NCI-H345 treated with DMSO at 0.1 percent for 48 hours (cell line): ENCODE measurements at regions not wholly inside any gene's neighbourhood (a gene's known extent, or its start where the extent isn't known, plus 50 kb on each side); places are given as distances from the start of the nearest gene placed in this dataset.

Experiments
- DNase-seq: peaks from one replicate; lab custom pipeline; 2025; ENCODE audit not compliant: unreplicated experiment; lab: John Stamatoyannopoulos, UW

GRCh38 chr11:121946514-121946913 lies 169.5 kb downstream of the BLID start:
- DNase-seq: no peak

GRCh38 chr11:121944556-121945230 lies 171.3 kb downstream of the BLID start:
- no peak for DNase-seq

GRCh38 chr11:121938076-121938475 lies 177.9 kb downstream of the BLID start:
- no peak for DNase-seq

GRCh38 chr11:121936781-121937447 lies 179.1 kb downstream of the BLID start:
- no peak for DNase-seq

GRCh38 chr11:121936370-121936769 lies 179.6 kb downstream of the BLID start:
- no peak for DNase-seq

GRCh38 chr11:121933694-121934093 lies 182.3 kb downstream of the BLID start:
- DNase-seq: no peak

GRCh38 chr11:121933294-121933693 lies 182.7 kb downstream of the BLID start:
- no peak for DNase-seq

GRCh38 chr11:121932646-121933185 lies 183.3 kb downstream of the BLID start:
- DNase-seq: no peak

GRCh38 chr11:121931748-121932352 lies 184.2 kb downstream of the BLID start:
- DNase-seq: no peak

GRCh38 chr11:121931121-121931520 lies 184.9 kb downstream of the BLID start:
- no peak for DNase-seq

GRCh38 chr11:121930004-121930965 lies 185.7 kb downstream of the BLID start:
- DNase-seq: no peak

- DNase-seq: peak; percentile 23
These were observed 186.4 kb downstream of the BLID start for GRCh38 chr11:121929581-121929980.

GRCh38 chr11:121928597-121929580 lies 187.1 kb downstream of the BLID start:
- DNase-seq: no peak

GRCh38 chr11:121927789-121928188 lies 188.2 kb downstream of the BLID start:
- no peak for DNase-seq

- no peak for DNase-seq
These were observed 188.8 kb downstream of the BLID start for GRCh38 chr11:121927097-121927785.

GRCh38 chr11:121924191-121924590 lies 191.8 kb downstream of the BLID start:
- no peak for DNase-seq

- DNase-seq: no peak
These were observed 198.5 kb downstream of the BLID start for GRCh38 chr11:121917482-121917881.

- no peak for DNase-seq
These were observed 201.4 kb downstream of the BLID start for GRCh38 chr11:121914508-121915059.

GRCh38 chr11:121909596-121909995 lies 206.4 kb downstream of the BLID start:
- no peak for DNase-seq
